ENCODE measurements at regions not wholly inside any gene's neighbourhood (a gene's known extent, or its start where the extent isn't known, plus 50 kb on each side); places are given as distances from the start of the nearest gene placed in this dataset.

- no peak overlapping the region for H3K27ac ChIP-seq (ENCODE audit: low read depth, low read length)
Measured at GRCh38 chr3:127124120-127124519, 68.8 kb upstream of the PRR23E start.

GRCh38 chr3:127131424-127132170, 61.3 kb upstream of the PRR23E start:
- Histone ChIP-seq H3K36me3 (ENCODE audit: insufficient read depth, low read length) (no peaks in the 10 kb centered on the region), H4K20me1 (ENCODE audit: insufficient read depth, low read length) (no peaks in the 10 kb centered on the region), H2AFZ (ENCODE audit: low read depth, low read length) (no peak overlapping the region), H3K4me3 (ENCODE audit: insufficient read depth, low read depth, low read length) (no peak overlapping the region), H3K9me3 (ENCODE audit: insufficient read depth, low read depth, low read length) (no peaks in the 10 kb centered on the region), H3K27ac (ENCODE audit: low read depth, low read length) (no peak overlapping the region), H3K27me3 (ENCODE audit: insufficient read depth, low read length) (peaks cover 32% of the 10 kb centered on the region), H3K79me2 (ENCODE audit: insufficient read depth, low read length) (no peaks in the 10 kb centered on the region), H3K9ac (ENCODE audit: low read length) (no peak overlapping the region), H3K4me2 (ENCODE audit: low read length) (no peak overlapping the region), H3K4me1 (ENCODE audit: insufficient read depth, low read length) (no peaks in the 10 kb centered on the region)
- H3K27me3 Mint-ChIP-seq (ENCODE audit: low read depth, unreplicated experiment), result peaks cover 50% of the 10 kb centered on the region
- no peak overlapping the region for H3K27ac Mint-ChIP-seq (ENCODE audit: unreplicated experiment)
- peaks cover 4% of the 10 kb centered on the region for H3K4me1 Mint-ChIP-seq (ENCODE audit: low read depth, unreplicated experiment)
- no peak for DNase-seq (ENCODE audit: low read depth)
- TF ChIP-seq CTCF (IDR thresholded peaks at IDR 0.05; ENCODE audit: insufficient read depth, low read depth, low read length) (no peak), EZH2 (IDR thresholded peaks at IDR 0.05; ENCODE audit: insufficient read depth, low read length) (no peak)
- H3K36me3 Mint-ChIP-seq (ENCODE audit: low read depth, unreplicated experiment), result peaks cover under 1% of the 10 kb centered on the region
- H3K9me3 Mint-ChIP-seq (ENCODE audit: unreplicated experiment), result no peaks in the 10 kb centered on the region
- no peak overlapping the region for H3K4me3 Mint-ChIP-seq (ENCODE audit: unreplicated experiment)
- no peak for FAIRE-seq

More at GRCh38 chr3:127124120-127124519, 68.8 kb upstream of the PRR23E start:
- Mint-ChIP-seq H3K36me3 (ENCODE audit: low read depth, unreplicated experiment) (no peaks in the 10 kb centered on the region), H3K27me3 (ENCODE audit: low read depth, unreplicated experiment) (peaks cover 40% of the 10 kb centered on the region), H3K4me1 (ENCODE audit: low read depth, unreplicated experiment) (no peaks in the 10 kb centered on the region), H3K27ac (ENCODE audit: unreplicated experiment) (no peak overlapping the region), H3K4me3 (ENCODE audit: unreplicated experiment) (no peak overlapping the region), H3K9me3 (ENCODE audit: unreplicated experiment) (no peaks in the 10 kb centered on the region)
- Histone ChIP-seq H2AFZ (ENCODE audit: low read depth, low read length) (no peak overlapping the region), H3K9ac (ENCODE audit: low read length) (no peak overlapping the region), H3K27me3 (ENCODE audit: insufficient read depth, low read length) (no peaks in the 10 kb centered on the region), H3K4me1 (ENCODE audit: insufficient read depth, low read length) (no peaks in the 10 kb centered on the region), H3K36me3 (ENCODE audit: insufficient read depth, low read length) (no peaks in the 10 kb centered on the region), H3K4me2 (ENCODE audit: low read length) (no peak overlapping the region), H3K9me3 (ENCODE audit: insufficient read depth, low read depth, low read length) (no peaks in the 10 kb centered on the region), H4K20me1 (ENCODE audit: insufficient read depth, low read length) (no peaks in the 10 kb centered on the region), H3K79me2 (ENCODE audit: insufficient read depth, low read length) (no peaks in the 10 kb centered on the region), H3K4me3 (ENCODE audit: insufficient read depth, low read depth, low read length) (no peak overlapping the region)
- TF ChIP-seq CTCF (IDR thresholded peaks at IDR 0.05; ENCODE audit: insufficient read depth, low read depth, low read length), result no peak
- TF ChIP-seq EZH2 (IDR thresholded peaks at IDR 0.05; ENCODE audit: insufficient read depth, low read length), result no peak
- FAIRE-seq (no peak), DNase-seq (ENCODE audit: low read depth) (no peak)

- Histone ChIP-seq H3K79me2 (ENCODE audit: insufficient read depth, low read length) (no peaks in the 10 kb centered on the region), H3K27me3 (ENCODE audit: insufficient read depth, low read length) (peaks cover 32% of the 10 kb centered on the region), H3K27ac (ENCODE audit: low read depth, low read length) (no peak overlapping the region), H3K4me1 (ENCODE audit: insufficient read depth, low read length) (no peaks in the 10 kb centered on the region), H3K4me3 (ENCODE audit: insufficient read depth, low read depth, low read length) (no peak overlapping the region), H3K36me3 (ENCODE audit: insufficient read depth, low read length) (no peaks in the 10 kb centered on the region), H3K4me2 (ENCODE audit: low read length) (no peak overlapping the region), H2AFZ (ENCODE audit: low read depth, low read length) (no peak overlapping the region), H3K9me3 (ENCODE audit: insufficient read depth, low read depth, low read length) (no peaks in the 10 kb centered on the region), H3K9ac (ENCODE audit: low read length) (no peak overlapping the region), H4K20me1 (ENCODE audit: insufficient read depth, low read length) (no peaks in the 10 kb centered on the region)
- Mint-ChIP-seq H3K27ac (ENCODE audit: unreplicated experiment) (no peak overlapping the region), H3K4me3 (ENCODE audit: unreplicated experiment) (no peak overlapping the region), H3K36me3 (ENCODE audit: low read depth, unreplicated experiment) (peaks cover 3% of the 10 kb centered on the region), H3K4me1 (ENCODE audit: low read depth, unreplicated experiment) (peaks cover 4% of the 10 kb centered on the region), H3K27me3 (ENCODE audit: low read depth, unreplicated experiment) (peaks cover 55% of the 10 kb centered on the region), H3K9me3 (ENCODE audit: unreplicated experiment) (no peaks in the 10 kb centered on the region)
- no peak for FAIRE-seq
- no peak for DNase-seq (ENCODE audit: low read depth)
- TF ChIP-seq EZH2 (IDR thresholded peaks at IDR 0.05; ENCODE audit: insufficient read depth, low read length), result no peak
- TF ChIP-seq CTCF (IDR thresholded peaks at IDR 0.05; ENCODE audit: insufficient read depth, low read depth, low read length), result no peak
Measured at GRCh38 chr3:127132876-127133275, 60.1 kb upstream of the PRR23E start.

Measured in astrocyte (in vitro differentiated cells and primary cell).